ENCODE measurements at regions not wholly inside any gene's neighbourhood (a gene's known extent, or its start where the extent isn't known, plus 50 kb on each side); places are given as distances from the start of the nearest gene placed in this dataset.

- TF ChIP-seq CTCF (IDR thresholded peaks at IDR 0.05) (no peak), POLR2A (IDR thresholded peaks at IDR 0.05) (no peak)
Measured at GRCh38 chr5:58025809-58026208, 434.1 kb downstream of the PLK2 start.
